ENCODE measurements at regions not wholly inside any gene's neighbourhood (a gene's known extent, or its start where the extent isn't known, plus 50 kb on each side); places are given as distances from the start of the nearest gene placed in this dataset.

DNA sequence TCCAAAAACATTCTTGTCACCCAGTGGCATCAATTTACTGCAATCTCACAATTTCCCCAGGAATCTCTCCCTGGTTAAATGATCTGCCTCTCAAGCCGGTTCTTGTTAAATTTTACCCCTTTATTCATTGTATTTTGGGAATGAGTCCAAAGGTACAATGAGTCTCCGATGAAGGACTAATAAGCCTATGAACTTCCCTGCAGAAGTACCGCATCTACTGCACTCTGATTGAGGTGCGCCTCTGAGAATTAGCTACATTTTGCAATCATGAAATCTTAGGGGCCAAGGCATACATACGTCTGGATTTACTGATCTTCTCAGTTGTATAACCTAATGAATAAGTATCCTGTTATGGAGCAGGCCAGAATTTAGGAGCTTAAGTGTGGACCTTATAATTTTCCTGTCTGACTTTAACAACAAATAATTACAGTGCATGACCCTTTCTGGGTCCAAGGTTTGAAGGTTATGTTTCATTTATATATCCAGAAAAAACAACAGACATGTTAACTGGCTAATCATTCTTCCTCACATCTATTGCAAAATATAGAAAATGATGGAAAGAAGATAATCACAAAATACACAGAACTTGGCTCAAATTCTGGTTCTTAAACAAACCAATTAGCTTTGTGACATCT is 261.8 kb upstream of the NRXN1 start:
- TF ChIP-seq POLR2A (IDR thresholded peaks at IDR 0.05) = no peak
- TF ChIP-seq, protein P1, sequence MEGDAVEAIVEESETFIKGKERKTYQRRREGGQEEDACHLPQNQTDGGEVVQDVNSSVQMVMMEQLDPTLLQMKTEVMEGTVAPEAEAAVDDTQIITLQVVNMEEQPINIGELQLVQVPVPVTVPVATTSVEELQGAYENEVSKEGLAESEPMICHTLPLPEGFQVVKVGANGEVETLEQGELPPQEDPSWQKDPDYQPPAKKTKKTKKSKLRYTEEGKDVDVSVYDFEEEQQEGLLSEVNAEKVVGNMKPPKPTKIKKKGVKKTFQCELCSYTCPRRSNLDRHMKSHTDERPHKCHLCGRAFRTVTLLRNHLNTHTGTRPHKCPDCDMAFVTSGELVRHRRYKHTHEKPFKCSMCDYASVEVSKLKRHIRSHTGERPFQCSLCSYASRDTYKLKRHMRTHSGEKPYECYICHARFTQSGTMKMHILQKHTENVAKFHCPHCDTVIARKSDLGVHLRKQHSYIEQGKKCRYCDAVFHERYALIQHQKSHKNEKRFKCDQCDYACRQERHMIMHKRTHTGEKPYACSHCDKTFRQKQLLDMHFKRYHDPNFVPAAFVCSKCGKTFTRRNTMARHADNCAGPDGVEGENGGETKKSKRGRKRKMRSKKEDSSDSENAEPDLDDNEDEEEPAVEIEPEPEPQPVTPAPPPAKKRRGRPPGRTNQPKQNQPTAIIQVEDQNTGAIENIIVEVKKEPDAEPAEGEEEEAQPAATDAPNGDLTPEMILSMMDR (IDR thresholded peaks at IDR 0.05) = no peak

All from transverse colon (tissue), 3 donors.